Caco-2 (cell line): ENCODE measurements at regions not wholly inside any gene's neighbourhood (a gene's known extent, or its start where the extent isn't known, plus 50 kb on each side); places are given as distances from the start of the nearest gene placed in this dataset.

Source experiments
- BruUV-seq: library from RNA; stranded (reverse); fragments of 400-500 nt; replicated peaks from 2 replicates; lab custom pipeline; 2021; lab: Mats Ljungman, UMichigan
- CTCF ChIA-PET: fragments of 300-600 bp; sonication (Branson Sonifier 250); formaldehyde crosslinking; loops from one replicate; lab custom pipeline; 2022; ENCODE audit warnings: antibody characterized with exemption; lab: Charles Lee
- POLR2A ChIA-PET: fragments of 300-600 bp; sonication (Branson Sonifier 250); formaldehyde crosslinking; loops from one replicate; lab custom pipeline; 2022; ENCODE audit warnings: antibody characterized with exemption; lab: Charles Lee
- DNase-seq, 2 experiments: peaks; one replicate each; pipeline versions ENCODE4 v3.0.0 to v3.0.0-alpha.2; 2020 to 2022
- H3K27me3 ChIP-seq: replicated peaks from 2 replicates; pipeline ENCODE4 v1.6.0; 2011; ENCODE audit warnings: low read length; ENCODE audit not compliant: control insufficient read depth, insufficient read depth
- H3K36me3 ChIP-seq: 2 replicates; pipeline ENCODE4 v1.5.1; 2011; ENCODE audit warnings: low read length; ENCODE audit not compliant: control insufficient read depth, insufficient read depth
- H3K4me1 ChIP-seq: fragments of 250-450 bp; sonication (Bioruptor Pico); 2 replicates; pipeline ENCODE4 v1.5.1; 2020; ENCODE audit warnings: mild to moderate bottlenecking
- H3K4me3 ChIP-seq: 2 replicates; pipeline ENCODE4 v1.5.1; 2011; ENCODE audit warnings: low read depth, mild to moderate bottlenecking, control low read depth, low read length
- H3K9me3 ChIP-seq: fragments of 250-450 bp; sonication (Bioruptor Pico); 2 replicates; pipeline ENCODE4 v1.5.1; 2020; ENCODE audit warnings: mild to moderate bottlenecking, moderate library complexity
- H3K27ac Mint-ChIP-seq: one replicate; pipeline ENCODE4 v1.8.0; 2022; ENCODE audit warnings: mixed read lengths; ENCODE audit not compliant: unreplicated experiment
- H3K27me3 Mint-ChIP-seq: one replicate; pipeline ENCODE4 v1.8.0; 2022; ENCODE audit warnings: mixed read lengths; ENCODE audit not compliant: insufficient read depth, unreplicated experiment
- H3K36me3 Mint-ChIP-seq: one replicate; pipeline ENCODE4 v1.8.0; 2022; ENCODE audit warnings: mild to moderate bottlenecking, mixed read lengths; ENCODE audit not compliant: insufficient read depth, unreplicated experiment
- H3K4me1 Mint-ChIP-seq: one replicate; pipeline ENCODE4 v1.8.0; 2022; ENCODE audit warnings: low read depth, mixed read lengths; ENCODE audit not compliant: unreplicated experiment
- H3K4me3 Mint-ChIP-seq: one replicate; pipeline ENCODE4 v1.8.0; 2022; ENCODE audit warnings: mild to moderate bottlenecking, moderate library complexity, mixed read lengths; ENCODE audit not compliant: unreplicated experiment
- H3K9me3 Mint-ChIP-seq: one replicate; pipeline ENCODE4 v1.8.0; 2022; ENCODE audit warnings: mixed read lengths; ENCODE audit not compliant: unreplicated experiment
- intact Hi-C: fragments of 100-400 bp; cut with micrococcal nuclease; formaldehyde crosslinking; loops from one replicate; pipeline ENCODE4 v1.10.0; 2022; ENCODE audit not compliant: unreplicated experiment
- TF ChIP-seq, protein P1 (sequence below), 2 experiments: fragments of 200-600 bp in 1 of 2; IDR thresholded peaks; 1 replicate in 1 of 2; 2 replicates in 1 of 2; pipeline versions ENCODE4 v1.5.1 to v1.8.0; 2011 to 2022; ENCODE audit warnings: antibody characterized with exemption in 1 of 2, control low read depth in 1 of 2, inconsistent platforms in 1 of 2, low read depth in 1 of 2, low read length in 1 of 2, mild to moderate bottlenecking in 1 of 2, moderate library complexity in 1 of 2; ENCODE audit not compliant: insufficient read depth in 1 of 2, severe bottlenecking in 1 of 2, unreplicated experiment in 1 of 2

- TF ChIP-seq, protein P1, sequence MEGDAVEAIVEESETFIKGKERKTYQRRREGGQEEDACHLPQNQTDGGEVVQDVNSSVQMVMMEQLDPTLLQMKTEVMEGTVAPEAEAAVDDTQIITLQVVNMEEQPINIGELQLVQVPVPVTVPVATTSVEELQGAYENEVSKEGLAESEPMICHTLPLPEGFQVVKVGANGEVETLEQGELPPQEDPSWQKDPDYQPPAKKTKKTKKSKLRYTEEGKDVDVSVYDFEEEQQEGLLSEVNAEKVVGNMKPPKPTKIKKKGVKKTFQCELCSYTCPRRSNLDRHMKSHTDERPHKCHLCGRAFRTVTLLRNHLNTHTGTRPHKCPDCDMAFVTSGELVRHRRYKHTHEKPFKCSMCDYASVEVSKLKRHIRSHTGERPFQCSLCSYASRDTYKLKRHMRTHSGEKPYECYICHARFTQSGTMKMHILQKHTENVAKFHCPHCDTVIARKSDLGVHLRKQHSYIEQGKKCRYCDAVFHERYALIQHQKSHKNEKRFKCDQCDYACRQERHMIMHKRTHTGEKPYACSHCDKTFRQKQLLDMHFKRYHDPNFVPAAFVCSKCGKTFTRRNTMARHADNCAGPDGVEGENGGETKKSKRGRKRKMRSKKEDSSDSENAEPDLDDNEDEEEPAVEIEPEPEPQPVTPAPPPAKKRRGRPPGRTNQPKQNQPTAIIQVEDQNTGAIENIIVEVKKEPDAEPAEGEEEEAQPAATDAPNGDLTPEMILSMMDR (IDR thresholded peaks at IDR 0.05; ENCODE audit: insufficient read depth in 1 of 2, low read depth in 1 of 2, low read length in 1 of 2, severe bottlenecking in 1 of 2, unreplicated experiment in 1 of 2), result no peak
- Mint-ChIP-seq H3K4me3 (no peak overlapping the region), H3K27me3 (no peaks in the 10 kb centered on the region), H3K27ac (no peak overlapping the region), H3K36me3 (no peaks in the 10 kb centered on the region), H3K4me1 (peaks cover 6% of the 10 kb centered on the region), H3K9me3 (no peaks in the 10 kb centered on the region)
- no peaks in the 10 kb centered on the region for H3K9me3 ChIP-seq
- peaks cover 10% of the 10 kb centered on the region for H3K4me1 ChIP-seq
- no TSS peak for BruUV-seq
- H3K4me3 ChIP-seq, result no peak overlapping the region
- ChIA-PET CTCF (no interaction called here), POLR2A (no interaction called here)
- no peaks in the 10 kb centered on the region for H3K36me3 ChIP-seq
- no peak for DNase-seq
- intact Hi-C loops, result no loop called here
- no peaks in the 10 kb centered on the region for H3K27me3 ChIP-seq
Measured at GRCh38 chr9:129453734-129454133, 167.2 kb downstream of the C9orf50 start.

DNA sequence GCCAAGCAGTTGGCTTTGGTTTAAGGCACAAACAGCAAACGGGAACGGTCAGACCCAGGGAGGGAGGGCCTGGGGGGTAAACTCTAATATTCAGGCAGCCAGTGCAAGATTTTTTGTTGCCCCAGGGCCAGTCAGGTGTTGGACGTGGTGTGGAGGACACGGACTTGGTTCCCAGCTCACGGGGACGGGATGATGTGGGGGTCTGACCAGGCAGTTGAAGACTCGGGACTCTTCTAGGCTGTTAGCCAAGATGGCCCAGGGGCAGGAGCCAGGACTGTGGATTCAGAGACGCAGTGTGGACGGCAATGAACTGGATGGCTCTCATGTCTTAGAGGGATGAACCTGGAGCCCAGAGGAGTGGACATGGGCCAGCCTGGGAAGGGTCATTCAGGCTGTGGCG, 169.2 kb downstream of the C9orf50 start:
- Mint-ChIP-seq H3K27ac (no peak overlapping the region), H3K36me3 (no peaks in the 10 kb centered on the region), H3K27me3 (no peaks in the 10 kb centered on the region), H3K4me1 (peaks cover 6% of the 10 kb centered on the region), H3K9me3 (no peaks in the 10 kb centered on the region), H3K4me3 (no peak overlapping the region)
- no peak overlapping the region for H3K4me3 ChIP-seq
- no peaks in the 10 kb centered on the region for H3K4me1 ChIP-seq
- ChIA-PET POLR2A (no interaction called here), CTCF (no interaction called here)
- no peaks in the 10 kb centered on the region for H3K27me3 ChIP-seq
- TF ChIP-seq, protein P1 (IDR thresholded peaks at IDR 0.05; ENCODE audit: insufficient read depth in 1 of 2, low read depth in 1 of 2, low read length in 1 of 2, severe bottlenecking in 1 of 2, unreplicated experiment in 1 of 2), result no peak
- intact Hi-C loops, result no loop called here
- DNase-seq, result no peak
- no peaks in the 10 kb centered on the region for H3K36me3 ChIP-seq
- BruUV-seq, result no TSS peak
- H3K9me3 ChIP-seq, result no peaks in the 10 kb centered on the region

DNA sequence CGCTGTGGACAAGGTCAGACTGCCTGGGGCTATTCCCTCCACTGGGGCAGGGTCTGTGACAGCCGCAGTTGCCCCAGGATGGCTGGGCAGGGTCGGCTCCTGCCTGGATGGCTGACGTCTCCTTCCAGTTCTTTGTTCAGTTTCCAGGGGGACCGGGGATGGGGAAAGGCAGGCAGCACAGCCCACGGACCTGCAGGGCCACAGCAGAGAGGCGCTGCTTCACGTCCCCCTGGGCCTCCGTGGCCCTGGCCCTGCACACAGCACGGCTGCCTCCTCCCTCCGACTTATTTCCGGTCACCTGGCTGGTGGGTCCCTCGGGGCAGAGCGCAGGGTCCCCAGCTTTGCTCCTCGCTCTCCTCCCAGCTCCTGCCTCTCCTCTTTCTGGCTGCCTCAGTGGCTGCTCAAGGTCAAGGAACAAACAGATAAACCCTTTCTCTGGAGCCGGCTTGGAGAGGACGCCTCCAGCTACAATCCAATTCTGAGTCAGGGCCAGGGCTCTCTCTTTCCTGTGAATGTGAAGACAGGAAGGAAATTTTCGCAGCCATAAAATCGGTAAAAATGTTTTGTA, 169.7 kb downstream of the C9orf50 start:
- H3K4me3 Mint-ChIP-seq, result no peak overlapping the region
- BruUV-seq, result no TSS peak
- no peaks in the 10 kb centered on the region for H3K9me3 ChIP-seq
- no peaks in the 10 kb centered on the region for H3K4me1 ChIP-seq
- H3K27ac Mint-ChIP-seq, result no peak overlapping the region
- no peaks in the 10 kb centered on the region for H3K36me3 Mint-ChIP-seq
- H3K9me3 Mint-ChIP-seq, result no peaks in the 10 kb centered on the region
- H3K27me3 Mint-ChIP-seq, result no peaks in the 10 kb centered on the region
- peaks cover 6% of the 10 kb centered on the region for H3K4me1 Mint-ChIP-seq
- H3K36me3 ChIP-seq, result no peaks in the 10 kb centered on the region
- CTCF ChIA-PET, result interaction anchor here (0.5 to 0.6 kb wide), 2 partner anchors 9 to 31 kb away, joined by 5 read pairs; no protein-coding TSS in a partner anchor
- no peaks in the 10 kb centered on the region for H3K27me3 ChIP-seq
- TF ChIP-seq, protein P1 (IDR thresholded peaks at IDR 0.05; ENCODE audit: insufficient read depth in 1 of 2, low read depth in 1 of 2, low read length in 1 of 2, severe bottlenecking in 1 of 2, unreplicated experiment in 1 of 2), result no peak
- no peak for DNase-seq
- no peak overlapping the region for H3K4me3 ChIP-seq
- intact Hi-C loops, result no loop called here
- POLR2A ChIA-PET, result no interaction called here
